ENCODE measurements at regions not wholly inside any gene's neighbourhood (a gene's known extent, or its start where the extent isn't known, plus 50 kb on each side); places are given as distances from the start of the nearest gene placed in this dataset.

GRCh38 chr11:28956446-28956845 lies 848.3 kb downstream of the METTL15 start:
- DNase-seq (ENCODE audit: low read depth) = no peak
- TF ChIP-seq CTCF (conservative IDR thresholded peaks at IDR 0.05; ENCODE audit: low read depth, low read length) = no peak
- no peak overlapping the region for H3K4me3 ChIP-seq (ENCODE audit: low read depth, low read length)

- no peak for TF ChIP-seq CTCF (conservative IDR thresholded peaks at IDR 0.05; ENCODE audit: low read depth, low read length)
- H3K4me3 ChIP-seq (ENCODE audit: low read depth, low read length) = no peak overlapping the region
- DNase-seq (ENCODE audit: low read depth) = no peak
These were observed 843.0 kb downstream of the METTL15 start for GRCh38 chr11:28951191-28951590.

- DNase-seq (ENCODE audit: low read depth) = no peak
- no peak for TF ChIP-seq CTCF (conservative IDR thresholded peaks at IDR 0.05; ENCODE audit: low read depth, low read length)
- no peak overlapping the region for H3K4me3 ChIP-seq (ENCODE audit: low read depth, low read length)
These were observed 831.2 kb downstream of the METTL15 start for GRCh38 chr11:28939381-28939780.

GRCh38 chr11:28938091-28938490 lies 829.9 kb downstream of the METTL15 start:
- TF ChIP-seq CTCF (conservative IDR thresholded peaks at IDR 0.05; ENCODE audit: low read depth, low read length) = no peak
- no peak overlapping the region for H3K4me3 ChIP-seq (ENCODE audit: low read depth, low read length)
- DNase-seq (ENCODE audit: low read depth) = no peak

GRCh38 chr11:28932940-28933339 lies 824.8 kb downstream of the METTL15 start:
- H3K4me3 ChIP-seq (ENCODE audit: low read depth, low read length) = no peak overlapping the region
- no peak for DNase-seq (ENCODE audit: low read depth)
- no peak for TF ChIP-seq CTCF (conservative IDR thresholded peaks at IDR 0.05; ENCODE audit: low read depth, low read length)

GRCh38 chr11:28924004-28924403 lies 815.8 kb downstream of the METTL15 start:
- no peak for TF ChIP-seq CTCF (conservative IDR thresholded peaks at IDR 0.05; ENCODE audit: low read depth, low read length)
- H3K4me3 ChIP-seq (ENCODE audit: low read depth, low read length) = no peak overlapping the region
- DNase-seq (ENCODE audit: low read depth) = peak; percentile 19

- no peak for DNase-seq (ENCODE audit: low read depth)
- no peak for TF ChIP-seq CTCF (conservative IDR thresholded peaks at IDR 0.05; ENCODE audit: low read depth, low read length)
These were observed 814.3 kb downstream of the METTL15 start for GRCh38 chr11:28922386-28922981.

More at GRCh38 chr11:28922386-28922981, 814.3 kb downstream of the METTL15 start:
- no peak overlapping the region for H3K4me3 ChIP-seq (ENCODE audit: low read depth, low read length)

Measured in choroid plexus epithelial cell (primary cell).